ENCODE measurements at regions not wholly inside any gene's neighbourhood (a gene's known extent, or its start where the extent isn't known, plus 50 kb on each side); places are given as distances from the start of the nearest gene placed in this dataset.
"Not testable (repeated sequence)": the region's sequence is repeated elsewhere in the genome, so short reads cannot be mapped to it uniquely, and the experiment has no call there.

DNA sequence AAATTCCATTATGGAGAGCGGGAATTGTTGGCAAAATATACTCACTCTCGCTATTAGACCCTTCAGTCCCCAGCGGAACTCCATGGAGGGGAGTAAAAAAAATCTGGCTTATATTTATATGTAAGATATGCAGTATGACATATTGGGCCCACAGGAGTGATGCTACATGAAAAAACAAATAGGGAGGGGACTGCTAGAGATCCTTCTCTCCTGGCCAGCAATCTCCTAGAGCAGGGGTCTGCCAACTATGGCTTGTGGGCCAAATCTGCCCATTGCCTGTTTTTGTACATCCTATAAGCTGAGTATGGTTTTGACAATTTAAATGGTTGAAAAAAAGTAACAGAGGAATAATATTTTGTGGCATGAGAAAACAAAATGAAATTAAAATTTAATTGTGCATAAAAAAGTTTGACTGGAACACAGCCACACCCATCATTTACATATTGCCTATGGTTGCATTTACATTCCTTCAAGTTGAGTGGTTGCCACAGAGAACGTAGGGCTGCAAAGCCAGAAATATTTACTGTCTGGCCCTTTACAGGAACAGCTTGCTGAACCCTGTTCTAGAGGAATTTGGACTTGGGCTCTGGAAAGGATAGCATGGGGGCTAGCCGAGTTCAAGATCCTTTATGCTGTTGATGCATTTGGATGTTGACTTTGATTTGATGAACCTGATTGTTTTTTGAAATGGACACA, 197.3 kb upstream of the CLINT1 start:
- Histone ChIP-seq H3K27ac (ENCODE audit: low read length) (no peak overlapping the region), H3K27me3 (ENCODE audit: control insufficient read depth, insufficient read depth, low read length) (no peaks in the 10 kb centered on the region), H3K9me3 (ENCODE audit: control insufficient read depth, low read depth, low read length) (no peaks in the 10 kb centered on the region), H3K4me3 (ENCODE audit: low read length) (no peak overlapping the region), H3K9ac (ENCODE audit: low read length) (no peak overlapping the region), H3K36me3 (ENCODE audit: control insufficient read depth, low read depth, low read length) (no peaks in the 10 kb centered on the region), H3K4me1 (ENCODE audit: control insufficient read depth, low read depth, low read length) (no peaks in the 10 kb centered on the region)

DNA sequence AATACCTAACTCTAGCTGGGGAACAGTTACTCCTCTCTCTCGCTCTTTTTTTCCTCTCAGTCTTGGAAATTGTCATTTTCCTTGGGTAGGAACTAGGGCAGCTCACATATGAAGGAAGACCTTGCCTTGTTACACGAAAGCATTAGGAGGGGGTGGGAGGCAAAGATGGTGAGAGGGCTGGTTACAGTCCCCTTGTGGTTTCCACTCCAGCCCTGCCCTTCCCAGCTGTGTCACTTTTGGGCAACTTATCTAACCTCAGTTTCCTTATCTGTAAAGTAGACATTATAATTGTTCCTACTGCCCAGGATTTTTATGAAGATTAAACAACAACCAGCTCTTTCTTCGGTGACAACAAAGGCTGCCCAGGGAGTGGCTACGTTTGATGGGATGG, 196.2 kb upstream of the CLINT1 start:
- no peaks in the 10 kb centered on the region for H3K9me3 ChIP-seq (ENCODE audit: control insufficient read depth, low read depth, low read length)
- no peaks in the 10 kb centered on the region for H3K27me3 ChIP-seq (ENCODE audit: control insufficient read depth, insufficient read depth, low read length)
- no peaks in the 10 kb centered on the region for H3K4me1 ChIP-seq (ENCODE audit: control insufficient read depth, low read depth, low read length)
- no peaks in the 10 kb centered on the region for H3K36me3 ChIP-seq (ENCODE audit: control insufficient read depth, low read depth, low read length)
- no peak overlapping the region for H3K27ac ChIP-seq (ENCODE audit: low read length)
- no peak overlapping the region for H3K9ac ChIP-seq (ENCODE audit: low read length)
- no peak overlapping the region for H3K4me3 ChIP-seq (ENCODE audit: low read length)

DNA sequence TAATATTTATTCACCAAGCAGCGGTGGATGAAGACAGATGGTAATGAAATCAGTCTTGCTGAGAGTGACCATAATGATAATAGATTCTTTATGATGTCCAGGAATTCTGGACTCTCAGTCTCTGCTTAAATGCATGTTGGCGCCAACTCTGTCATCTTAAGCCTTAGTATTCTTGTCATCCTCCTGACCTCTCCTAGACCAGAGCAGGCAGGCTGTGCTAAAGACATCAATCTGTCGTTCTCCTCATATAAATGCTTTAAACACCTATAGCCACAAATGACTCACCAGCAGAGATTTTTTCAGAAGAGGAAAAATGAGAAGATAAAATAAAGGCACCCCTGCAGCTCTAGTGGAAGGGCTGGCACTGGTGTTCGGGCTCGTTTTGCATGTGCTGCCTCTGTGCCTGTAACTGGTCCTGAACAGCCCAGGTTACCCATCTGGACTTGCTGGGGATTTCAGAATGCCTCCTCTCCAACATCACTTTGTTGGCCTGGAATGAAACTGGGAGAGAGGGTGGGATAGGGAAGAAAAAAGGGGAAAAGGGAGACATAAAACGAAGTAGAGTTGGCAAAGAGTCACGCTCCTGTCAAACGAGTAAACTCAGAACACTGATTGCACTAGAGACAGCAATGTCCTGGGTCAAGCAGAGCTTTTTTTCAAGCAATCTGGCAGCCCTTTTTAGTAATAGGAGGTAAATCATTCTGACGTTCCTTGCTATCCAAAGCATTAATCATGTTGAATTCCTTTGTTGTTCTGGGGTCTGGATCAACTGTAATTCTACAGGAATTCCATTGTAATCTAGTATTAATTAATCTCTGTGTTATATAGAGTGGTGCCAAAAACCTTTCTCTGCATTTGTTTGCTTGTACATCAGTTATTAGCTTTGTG, 195.5 kb upstream of the CLINT1 start:
- Histone ChIP-seq H3K36me3 (ENCODE audit: control insufficient read depth, low read depth, low read length) (no peaks in the 10 kb centered on the region), H3K4me1 (ENCODE audit: control insufficient read depth, low read depth, low read length) (no peaks in the 10 kb centered on the region), H3K27me3 (ENCODE audit: control insufficient read depth, insufficient read depth, low read length) (no peaks in the 10 kb centered on the region), H3K4me3 (ENCODE audit: low read length) (no peak overlapping the region), H3K9ac (ENCODE audit: low read length) (no peak overlapping the region), H3K27ac (ENCODE audit: low read length) (no peak overlapping the region), H3K9me3 (ENCODE audit: control insufficient read depth, low read depth, low read length) (no peaks in the 10 kb centered on the region)

DNA sequence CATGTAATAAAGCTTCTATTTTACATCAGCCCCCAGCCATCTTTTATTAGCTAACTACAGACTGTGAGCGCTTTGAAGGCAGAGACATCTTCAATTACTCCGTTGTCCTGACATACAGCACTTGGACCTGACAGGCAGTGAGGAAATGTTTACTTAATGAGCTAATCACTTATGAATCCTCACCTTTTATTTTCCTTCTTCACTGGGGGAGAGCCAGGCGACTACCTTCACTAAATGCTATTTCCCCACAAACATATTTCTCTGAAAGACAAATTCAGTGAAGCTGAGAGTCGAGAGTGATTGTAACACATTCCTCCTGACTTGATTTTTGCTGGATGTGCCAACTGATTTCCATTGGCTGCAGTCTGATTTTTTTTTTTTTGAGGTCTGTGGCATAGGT, 192.1 kb upstream of the CLINT1 start:
- H3K4me1 ChIP-seq (ENCODE audit: control insufficient read depth, low read depth, low read length) = no peaks in the 10 kb centered on the region
- H3K9me3 ChIP-seq (ENCODE audit: control insufficient read depth, low read depth, low read length) = no peaks in the 10 kb centered on the region
- H3K27ac ChIP-seq (ENCODE audit: low read length) = no peak overlapping the region
- H3K27me3 ChIP-seq (ENCODE audit: control insufficient read depth, insufficient read depth, low read length) = no peaks in the 10 kb centered on the region
- H3K9ac ChIP-seq (ENCODE audit: low read length) = no peak overlapping the region
- no peak overlapping the region for H3K4me3 ChIP-seq (ENCODE audit: low read length)
- no peaks in the 10 kb centered on the region for H3K36me3 ChIP-seq (ENCODE audit: control insufficient read depth, low read depth, low read length)

DNA sequence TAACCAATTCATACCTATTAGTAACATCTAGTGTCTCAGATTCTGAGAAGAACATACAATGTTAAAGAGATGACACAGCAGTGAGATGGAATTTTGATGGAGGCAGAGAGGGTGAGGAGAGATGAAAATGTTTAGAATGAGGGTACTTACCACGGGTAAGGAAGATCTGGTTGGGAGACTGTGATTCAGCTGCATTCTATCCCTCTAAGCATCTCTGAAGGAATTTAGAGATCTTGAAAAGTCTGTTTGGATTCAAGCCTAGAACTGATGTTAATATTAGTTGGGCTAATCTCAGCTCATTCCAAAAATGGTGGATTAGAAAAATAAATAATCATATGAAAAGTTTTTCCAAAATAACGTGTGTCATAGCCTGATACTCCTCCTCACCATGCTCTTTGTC, 191.5 kb upstream of the CLINT1 start:
- Histone ChIP-seq H3K36me3 (ENCODE audit: control insufficient read depth, low read depth, low read length) (no peaks in the 10 kb centered on the region), H3K9ac (ENCODE audit: low read length) (no peak overlapping the region), H3K27me3 (ENCODE audit: control insufficient read depth, insufficient read depth, low read length) (no peaks in the 10 kb centered on the region), H3K27ac (ENCODE audit: low read length) (no peak overlapping the region), H3K4me3 (ENCODE audit: low read length) (no peak overlapping the region), H3K4me1 (ENCODE audit: control insufficient read depth, low read depth, low read length) (no peaks in the 10 kb centered on the region), H3K9me3 (ENCODE audit: control insufficient read depth, low read depth, low read length) (no peaks in the 10 kb centered on the region)

DNA sequence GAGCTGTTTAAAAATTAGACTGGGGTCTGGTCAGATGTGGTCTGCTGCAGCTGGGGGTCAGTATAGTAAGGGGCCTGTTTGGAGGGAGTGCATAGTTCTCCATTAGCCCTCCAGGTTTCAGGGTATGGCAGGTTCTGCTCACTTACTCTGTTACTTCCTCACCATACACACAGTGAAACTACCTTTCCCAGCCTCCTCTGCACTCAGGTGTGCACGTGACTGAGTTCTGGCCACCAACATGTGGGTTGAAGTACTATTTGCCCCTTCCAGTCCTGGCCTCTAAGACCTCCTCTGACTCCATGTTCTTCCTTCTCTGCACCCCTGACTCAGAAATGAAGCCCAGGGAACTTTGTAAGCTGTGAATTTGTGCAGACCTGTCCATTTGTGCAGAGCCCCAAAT, 190.5 kb upstream of the CLINT1 start:
- Histone ChIP-seq H3K4me3 (ENCODE audit: low read length) (no peak overlapping the region), H3K27me3 (ENCODE audit: control insufficient read depth, insufficient read depth, low read length) (no peaks in the 10 kb centered on the region), H3K4me1 (ENCODE audit: control insufficient read depth, low read depth, low read length) (no peaks in the 10 kb centered on the region), H3K9me3 (ENCODE audit: control insufficient read depth, low read depth, low read length) (no peaks in the 10 kb centered on the region), H3K36me3 (ENCODE audit: control insufficient read depth, low read depth, low read length) (no peaks in the 10 kb centered on the region), H3K27ac (ENCODE audit: low read length) (no peak overlapping the region), H3K9ac (ENCODE audit: low read length) (no peak overlapping the region)

DNA sequence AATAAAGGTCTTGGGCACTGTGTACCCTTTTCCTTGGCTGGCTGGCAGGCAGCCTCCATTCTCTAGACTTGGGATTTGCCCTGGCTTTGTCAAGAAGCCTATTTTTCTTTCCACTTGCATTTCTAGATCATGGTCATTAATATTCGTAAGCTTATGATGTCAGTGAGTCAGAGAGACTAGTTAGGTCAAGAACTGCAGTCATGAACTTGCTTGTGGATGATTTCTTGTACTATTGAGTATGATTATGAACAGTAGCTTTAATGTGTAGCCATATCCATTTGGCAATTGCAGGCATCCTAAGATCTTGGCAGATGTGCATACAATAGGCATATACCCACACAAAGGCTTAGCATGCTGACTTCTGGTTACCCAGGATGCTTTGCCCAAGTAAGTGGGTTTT, 186.8 kb upstream of the CLINT1 start:
- H3K9me3 ChIP-seq (ENCODE audit: control insufficient read depth, low read depth, low read length) = no peaks in the 10 kb centered on the region
- H3K36me3 ChIP-seq (ENCODE audit: control insufficient read depth, low read depth, low read length) = no peaks in the 10 kb centered on the region
- no peak overlapping the region for H3K4me3 ChIP-seq (ENCODE audit: low read length)
- H3K9ac ChIP-seq (ENCODE audit: low read length) = no peak overlapping the region
- H3K27ac ChIP-seq (ENCODE audit: low read length) = no peak overlapping the region
- H3K27me3 ChIP-seq (ENCODE audit: control insufficient read depth, insufficient read depth, low read length) = no peaks in the 10 kb centered on the region
- H3K4me1 ChIP-seq (ENCODE audit: control insufficient read depth, low read depth, low read length) = no peaks in the 10 kb centered on the region

DNA sequence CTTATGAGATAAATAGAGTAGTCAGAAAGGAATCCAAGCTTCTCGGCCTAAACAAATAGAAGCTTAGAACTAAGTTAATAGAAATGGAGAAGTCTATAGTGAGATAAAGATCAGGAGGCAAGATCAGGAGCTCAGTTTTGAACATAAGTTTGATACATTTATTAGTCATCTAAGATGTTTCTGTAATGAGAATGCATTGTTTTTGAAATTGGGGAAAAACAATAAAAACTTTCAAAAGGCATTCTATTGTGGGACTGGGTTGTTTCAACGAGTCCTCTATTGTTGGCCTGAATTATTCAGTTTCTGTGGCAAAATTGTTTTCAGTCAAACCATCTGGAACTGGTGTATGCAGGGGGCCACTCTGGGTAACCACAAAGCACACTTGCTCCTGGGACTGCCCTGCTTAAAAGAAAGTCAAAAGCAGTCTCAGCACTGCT, 181.0 kb upstream of the CLINT1 start:
- Histone ChIP-seq H3K9ac (ENCODE audit: low read length) (no peak overlapping the region), H3K9me3 (ENCODE audit: control insufficient read depth, low read depth, low read length) (peaks cover 3% of the 10 kb centered on the region), H3K4me1 (ENCODE audit: control insufficient read depth, low read depth, low read length) (no peaks in the 10 kb centered on the region), H3K4me3 (ENCODE audit: low read length) (no peak overlapping the region), H3K27ac (ENCODE audit: low read length) (no peak overlapping the region), H3K27me3 (ENCODE audit: control insufficient read depth, insufficient read depth, low read length) (no peaks in the 10 kb centered on the region), H3K36me3 (ENCODE audit: control insufficient read depth, low read depth, low read length) (no peaks in the 10 kb centered on the region)

DNA sequence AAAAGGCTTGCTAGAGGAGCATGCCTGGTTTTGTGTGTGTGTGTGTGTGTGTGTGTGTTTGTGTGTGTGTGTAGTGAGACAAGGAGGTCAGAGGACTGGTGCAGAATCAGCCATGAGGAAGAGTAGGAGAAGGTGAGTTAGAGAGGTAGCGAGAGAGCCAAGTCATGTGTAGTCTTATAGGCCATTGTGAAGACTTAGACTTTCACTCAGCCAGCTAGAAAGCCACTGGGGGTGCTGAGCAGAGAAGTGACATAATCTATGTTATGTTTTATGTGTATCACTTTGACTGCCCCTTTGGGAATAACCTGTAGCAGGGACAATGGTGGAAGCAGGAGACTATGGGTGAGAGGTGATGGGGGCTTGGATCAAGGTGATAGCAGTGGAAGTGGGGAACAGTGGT, 180.5 kb upstream of the CLINT1 start:
- no peaks in the 10 kb centered on the region for H3K4me1 ChIP-seq (ENCODE audit: control insufficient read depth, low read depth, low read length)
- H3K4me3 ChIP-seq (ENCODE audit: low read length) = no peak overlapping the region

DNA sequence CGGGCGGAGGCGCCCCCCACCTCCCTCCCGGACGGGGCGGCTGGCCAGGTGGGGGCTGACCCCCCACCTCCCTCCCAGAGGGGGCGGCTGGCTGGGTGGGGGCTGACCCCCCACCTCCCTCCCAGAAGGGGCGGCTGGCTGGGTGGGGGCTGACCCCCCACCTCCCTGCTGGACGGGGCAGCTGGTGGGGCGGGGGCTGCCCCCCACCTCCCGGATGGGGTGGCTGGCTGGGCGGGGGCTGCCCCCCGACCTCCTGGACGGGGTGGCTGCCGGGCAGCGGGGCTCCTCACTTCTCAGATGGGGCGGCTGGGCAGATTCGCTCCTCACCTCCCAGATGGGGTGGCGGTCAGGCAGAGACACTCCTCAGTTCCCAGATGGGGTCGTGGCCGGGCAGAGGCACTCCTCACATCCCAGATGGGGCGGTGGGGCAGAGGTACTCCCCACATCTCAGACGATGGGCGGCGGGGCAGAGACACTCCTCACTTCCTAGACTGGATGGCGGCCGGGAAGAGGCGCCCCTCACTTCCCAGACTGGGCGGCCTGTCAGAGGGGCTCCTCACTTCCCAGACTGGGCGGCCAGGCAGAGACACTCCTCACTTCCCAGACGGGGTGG, 178.1 kb upstream of the CLINT1 start:
- H3K4me3 ChIP-seq (ENCODE audit: low read length); H3K36me3 ChIP-seq (ENCODE audit: control insufficient read depth, low read depth, low read length); H3K27ac ChIP-seq (ENCODE audit: low read length); H3K4me1 ChIP-seq (ENCODE audit: control insufficient read depth, low read depth, low read length); H3K9ac ChIP-seq (ENCODE audit: low read length); H3K27me3 ChIP-seq (ENCODE audit: control insufficient read depth, insufficient read depth, low read length): not testable (repeated sequence)
- peaks cover 12% of the 10 kb centered on the region for H3K9me3 ChIP-seq (ENCODE audit: control insufficient read depth, low read depth, low read length)

More for the DNA sequence above, 180.5 kb upstream of the CLINT1 start:
- Histone ChIP-seq H3K27ac (ENCODE audit: low read length) (no peak overlapping the region), H3K36me3 (ENCODE audit: control insufficient read depth, low read depth, low read length) (no peaks in the 10 kb centered on the region), H3K9me3 (ENCODE audit: control insufficient read depth, low read depth, low read length) (peaks cover 8% of the 10 kb centered on the region), H3K9ac (ENCODE audit: low read length) (no peak overlapping the region), H3K27me3 (ENCODE audit: control insufficient read depth, insufficient read depth, low read length) (no peaks in the 10 kb centered on the region)

DNA sequence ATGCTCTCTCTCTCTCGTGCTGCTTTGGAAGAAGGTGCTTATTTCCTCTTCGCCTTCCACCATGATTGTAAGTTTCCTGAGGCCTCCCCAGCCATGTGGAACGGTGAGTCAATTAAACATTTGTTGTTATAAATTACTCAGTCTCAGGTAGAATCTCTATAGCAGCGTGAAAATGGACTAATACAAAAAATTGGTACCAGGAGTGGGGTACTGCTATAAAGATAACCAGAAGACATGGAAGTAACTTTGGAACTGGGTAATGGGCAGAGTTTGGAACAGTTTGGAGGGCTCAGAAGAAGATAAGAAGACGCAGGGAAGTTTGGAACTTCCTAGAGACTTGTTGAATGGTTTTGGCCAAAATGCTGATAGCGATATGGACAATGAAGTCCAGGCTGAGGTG, 175.6 kb upstream of the CLINT1 start:
- H3K27me3 ChIP-seq (ENCODE audit: control insufficient read depth, insufficient read depth, low read length); H3K4me1 ChIP-seq (ENCODE audit: control insufficient read depth, low read depth, low read length); H3K36me3 ChIP-seq (ENCODE audit: control insufficient read depth, low read depth, low read length); H3K9ac ChIP-seq (ENCODE audit: low read length); H3K27ac ChIP-seq (ENCODE audit: low read length); H3K4me3 ChIP-seq (ENCODE audit: low read length): not testable (repeated sequence)
- peaks cover 12% of the 10 kb centered on the region for H3K9me3 ChIP-seq (ENCODE audit: control insufficient read depth, low read depth, low read length)

All from iPS-18a (cell line).